ENCODE measurements at regions not wholly inside any gene's neighbourhood (a gene's known extent, or its start where the extent isn't known, plus 50 kb on each side); places are given as distances from the start of the nearest gene placed in this dataset.

GRCh38 chr18:76255070-76255683 lies 239.9 kb downstream of the ZNF516 start:
- no peak for DNase-seq (ENCODE audit: low spot score)

GRCh38 chr18:76252880-76253279 lies 242.2 kb downstream of the ZNF516 start:
- no peak for DNase-seq (ENCODE audit: low spot score)

GRCh38 chr18:76252139-76252538 lies 242.9 kb downstream of the ZNF516 start:
- no peak for DNase-seq (ENCODE audit: low spot score)

- no peak for DNase-seq (ENCODE audit: low spot score)
These were observed 243.4 kb downstream of the ZNF516 start for GRCh38 chr18:76251691-76252090.

GRCh38 chr18:76246590-76246989 lies 248.5 kb downstream of the ZNF516 start:
- DNase-seq (ENCODE audit: low spot score) = no peak

- no peak for DNase-seq (ENCODE audit: low spot score)
These were observed 260.4 kb downstream of the ZNF516 start for GRCh38 chr18:76234676-76235060.

- DNase-seq (ENCODE audit: low spot score) = no peak
These were observed 261.0 kb downstream of the ZNF516 start for GRCh38 chr18:76233876-76234675.

GRCh38 chr18:76233406-76233805 lies 261.6 kb downstream of the ZNF516 start:
- DNase-seq (ENCODE audit: low spot score) = no peak

GRCh38 chr18:76232779-76233178 lies 262.3 kb downstream of the ZNF516 start:
- no peak for DNase-seq (ENCODE audit: low spot score)

GRCh38 chr18:76232010-76232409 lies 263.0 kb downstream of the ZNF516 start:
- DNase-seq (ENCODE audit: low spot score) = no peak

- DNase-seq (ENCODE audit: low spot score) = no peak
These were observed 263.6 kb downstream of the ZNF516 start for GRCh38 chr18:76231402-76231801.

GRCh38 chr18:76230791-76231190 lies 264.3 kb downstream of the ZNF516 start:
- DNase-seq (ENCODE audit: low spot score) = no peak

- no peak for DNase-seq (ENCODE audit: low spot score)
These were observed 266.3 kb downstream of the ZNF516 start for GRCh38 chr18:76228716-76229115.

GRCh38 chr18:76227759-76228158 lies 267.3 kb downstream of the ZNF516 start:
- no peak for DNase-seq (ENCODE audit: low spot score)

GRCh38 chr18:76223403-76223802 lies 271.6 kb downstream of the ZNF516 start:
- no peak for DNase-seq (ENCODE audit: low spot score)

GRCh38 chr18:76219023-76219422 lies 276.0 kb downstream of the ZNF516 start:
- DNase-seq (ENCODE audit: low spot score) = no peak

GRCh38 chr18:76216096-76216495 lies 278.9 kb downstream of the ZNF516 start:
- no peak for DNase-seq (ENCODE audit: low spot score)

GRCh38 chr18:76213991-76214390 lies 281.1 kb downstream of the ZNF516 start:
- no peak for DNase-seq (ENCODE audit: low spot score)

- DNase-seq (ENCODE audit: low spot score) = no peak
These were observed 282.1 kb downstream of the ZNF516 start for GRCh38 chr18:76212960-76213359.

GRCh38 chr18:76209597-76209996 lies 285.4 kb downstream of the ZNF516 start:
- no peak for DNase-seq (ENCODE audit: low spot score)

- DNase-seq (ENCODE audit: low spot score) = no peak
These were observed 286.2 kb downstream of the ZNF516 start for GRCh38 chr18:76208678-76209306.

- DNase-seq (ENCODE audit: low spot score) = no peak
These were observed 289.1 kb downstream of the ZNF516 start for GRCh38 chr18:76205906-76206305.

- DNase-seq (ENCODE audit: low spot score) = no peak
These were observed 291.5 kb downstream of the ZNF516 start for GRCh38 chr18:76203552-76203951.
